Vagina (tissue), 2 donors: ENCODE measurements at regions not wholly inside any gene's neighbourhood (a gene's known extent, or its start where the extent isn't known, plus 50 kb on each side); places are given as distances from the start of the nearest gene placed in this dataset.

Experiments
- POLR2AphosphoS5 ChIP-seq, 2 donors: sonication (generic); formaldehyde crosslinking; IDR thresholded peaks; one replicate each; pipeline ENCODE4 v1.9.0; 2017; ENCODE audit warnings: antibody characterized with exemption in 2 of 2, mild to moderate bottlenecking in 2 of 2, low read depth in 1 of 2; ENCODE audit not compliant: insufficient read depth in 1 of 2
- TF ChIP-seq, protein P1 (sequence below), 3 experiments: fragments of 450-650 bp in 2 of 3; fragments of 200-600 bp in 1 of 3; sonication (generic) in 1 of 3; IDR thresholded peaks; one replicate each; pipeline ENCODE4 v1.5.1; 2017 to 2019; ENCODE audit warnings: antibody characterized with exemption in 3 of 3, mild to moderate bottlenecking in 2 of 3, moderate library complexity in 2 of 3

GRCh38 chr4:110683601-110684000, 60.7 kb upstream of the PITX2 start:
- TF ChIP-seq, protein P1, sequence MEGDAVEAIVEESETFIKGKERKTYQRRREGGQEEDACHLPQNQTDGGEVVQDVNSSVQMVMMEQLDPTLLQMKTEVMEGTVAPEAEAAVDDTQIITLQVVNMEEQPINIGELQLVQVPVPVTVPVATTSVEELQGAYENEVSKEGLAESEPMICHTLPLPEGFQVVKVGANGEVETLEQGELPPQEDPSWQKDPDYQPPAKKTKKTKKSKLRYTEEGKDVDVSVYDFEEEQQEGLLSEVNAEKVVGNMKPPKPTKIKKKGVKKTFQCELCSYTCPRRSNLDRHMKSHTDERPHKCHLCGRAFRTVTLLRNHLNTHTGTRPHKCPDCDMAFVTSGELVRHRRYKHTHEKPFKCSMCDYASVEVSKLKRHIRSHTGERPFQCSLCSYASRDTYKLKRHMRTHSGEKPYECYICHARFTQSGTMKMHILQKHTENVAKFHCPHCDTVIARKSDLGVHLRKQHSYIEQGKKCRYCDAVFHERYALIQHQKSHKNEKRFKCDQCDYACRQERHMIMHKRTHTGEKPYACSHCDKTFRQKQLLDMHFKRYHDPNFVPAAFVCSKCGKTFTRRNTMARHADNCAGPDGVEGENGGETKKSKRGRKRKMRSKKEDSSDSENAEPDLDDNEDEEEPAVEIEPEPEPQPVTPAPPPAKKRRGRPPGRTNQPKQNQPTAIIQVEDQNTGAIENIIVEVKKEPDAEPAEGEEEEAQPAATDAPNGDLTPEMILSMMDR (IDR thresholded peaks at IDR 0.05): no peak
- TF ChIP-seq POLR2AphosphoS5 (IDR thresholded peaks at IDR 0.05; ENCODE audit: insufficient read depth in 1 of 2, low read depth in 1 of 2): no peak
